Glutamatergic neuron (in vitro differentiated cells): ENCODE measurements at regions not wholly inside any gene's neighbourhood (a gene's known extent, or its start where the extent isn't known, plus 50 kb on each side); places are given as distances from the start of the nearest gene placed in this dataset.

ENCODE experiments used
- DNase-seq: peaks from one replicate; pipeline ENCODE4 v3.0.0; 2022
- H3K27ac Mint-ChIP-seq: one replicate; pipeline ENCODE4 v1.8.0; 2020; ENCODE audit warnings: mild to moderate bottlenecking, mixed read lengths, inconsistent platforms; ENCODE audit not compliant: unreplicated experiment
- H3K27me3 Mint-ChIP-seq: one replicate; pipeline ENCODE4 v1.8.0; 2020; ENCODE audit warnings: mild to moderate bottlenecking, moderate library complexity, mixed read lengths, inconsistent platforms; ENCODE audit not compliant: unreplicated experiment
- H3K36me3 Mint-ChIP-seq: one replicate; pipeline ENCODE4 v1.8.0; 2020; ENCODE audit warnings: mild to moderate bottlenecking, mixed read lengths, inconsistent platforms; ENCODE audit not compliant: unreplicated experiment
- H3K4me1 Mint-ChIP-seq: one replicate; pipeline ENCODE4 v1.8.0; 2020; ENCODE audit warnings: mild to moderate bottlenecking, low read depth, mixed read lengths, inconsistent platforms; ENCODE audit not compliant: unreplicated experiment
- H3K4me3 Mint-ChIP-seq: one replicate; pipeline ENCODE4 v1.8.0; 2020; ENCODE audit warnings: mild to moderate bottlenecking, mixed read lengths, inconsistent platforms; ENCODE audit not compliant: unreplicated experiment
- H3K9me3 Mint-ChIP-seq: one replicate; pipeline ENCODE4 v1.8.0; 2020; ENCODE audit warnings: mild to moderate bottlenecking, moderate library complexity, mixed read lengths, inconsistent platforms; ENCODE audit not compliant: unreplicated experiment
- TF ChIP-seq, protein P1 (sequence below): fragments of 200-600 bp; sonication (generic); IDR thresholded peaks from one replicate; pipeline ENCODE4 v1.5.0; 2021; ENCODE audit not compliant: partially characterized antibody, unreplicated experiment

- H3K27me3 Mint-ChIP-seq: peaks cover 1% of the 10 kb centered on the region
- TF ChIP-seq, protein P1, sequence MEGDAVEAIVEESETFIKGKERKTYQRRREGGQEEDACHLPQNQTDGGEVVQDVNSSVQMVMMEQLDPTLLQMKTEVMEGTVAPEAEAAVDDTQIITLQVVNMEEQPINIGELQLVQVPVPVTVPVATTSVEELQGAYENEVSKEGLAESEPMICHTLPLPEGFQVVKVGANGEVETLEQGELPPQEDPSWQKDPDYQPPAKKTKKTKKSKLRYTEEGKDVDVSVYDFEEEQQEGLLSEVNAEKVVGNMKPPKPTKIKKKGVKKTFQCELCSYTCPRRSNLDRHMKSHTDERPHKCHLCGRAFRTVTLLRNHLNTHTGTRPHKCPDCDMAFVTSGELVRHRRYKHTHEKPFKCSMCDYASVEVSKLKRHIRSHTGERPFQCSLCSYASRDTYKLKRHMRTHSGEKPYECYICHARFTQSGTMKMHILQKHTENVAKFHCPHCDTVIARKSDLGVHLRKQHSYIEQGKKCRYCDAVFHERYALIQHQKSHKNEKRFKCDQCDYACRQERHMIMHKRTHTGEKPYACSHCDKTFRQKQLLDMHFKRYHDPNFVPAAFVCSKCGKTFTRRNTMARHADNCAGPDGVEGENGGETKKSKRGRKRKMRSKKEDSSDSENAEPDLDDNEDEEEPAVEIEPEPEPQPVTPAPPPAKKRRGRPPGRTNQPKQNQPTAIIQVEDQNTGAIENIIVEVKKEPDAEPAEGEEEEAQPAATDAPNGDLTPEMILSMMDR: no peak
- no peak overlapping the region for H3K27ac Mint-ChIP-seq
- H3K9me3 Mint-ChIP-seq: no peaks in the 10 kb centered on the region
- no peak for DNase-seq
- H3K36me3 Mint-ChIP-seq: no peaks in the 10 kb centered on the region
- no peak overlapping the region for H3K4me3 Mint-ChIP-seq
- H3K4me1 Mint-ChIP-seq: no peaks in the 10 kb centered on the region
These were observed 521.8 kb upstream of the CNTN3 start for GRCh38 chr3:75136100-75136897.

DNA sequence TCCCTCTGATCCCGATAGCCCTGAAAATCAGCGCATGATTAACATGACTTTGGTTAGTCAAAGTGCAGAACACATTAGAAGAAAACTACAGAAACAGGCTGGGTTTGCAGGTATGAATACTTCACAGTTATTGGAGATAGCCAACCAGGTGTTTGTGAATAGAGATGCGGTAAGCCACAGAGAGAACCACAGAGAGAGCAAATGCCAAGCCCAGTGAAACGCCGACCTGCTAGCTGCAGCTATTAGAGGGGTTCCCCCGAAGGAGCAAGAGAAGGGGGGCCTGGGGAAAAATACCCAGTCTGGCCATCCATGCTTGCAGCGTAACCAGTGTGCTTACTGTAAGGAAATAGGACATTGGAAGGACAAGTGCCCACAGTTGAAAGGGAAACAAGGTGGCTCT lies 523.9 kb upstream of the CNTN3 start:
- Mint-ChIP-seq H3K27ac (no peak overlapping the region), H3K9me3 (no peaks in the 10 kb centered on the region), H3K4me3 (no peak overlapping the region), H3K27me3 (peaks cover 1% of the 10 kb centered on the region), H3K4me1 (no peaks in the 10 kb centered on the region), H3K36me3 (no peaks in the 10 kb centered on the region)
- TF ChIP-seq, protein P1: no peak
- no peak for DNase-seq

DNA sequence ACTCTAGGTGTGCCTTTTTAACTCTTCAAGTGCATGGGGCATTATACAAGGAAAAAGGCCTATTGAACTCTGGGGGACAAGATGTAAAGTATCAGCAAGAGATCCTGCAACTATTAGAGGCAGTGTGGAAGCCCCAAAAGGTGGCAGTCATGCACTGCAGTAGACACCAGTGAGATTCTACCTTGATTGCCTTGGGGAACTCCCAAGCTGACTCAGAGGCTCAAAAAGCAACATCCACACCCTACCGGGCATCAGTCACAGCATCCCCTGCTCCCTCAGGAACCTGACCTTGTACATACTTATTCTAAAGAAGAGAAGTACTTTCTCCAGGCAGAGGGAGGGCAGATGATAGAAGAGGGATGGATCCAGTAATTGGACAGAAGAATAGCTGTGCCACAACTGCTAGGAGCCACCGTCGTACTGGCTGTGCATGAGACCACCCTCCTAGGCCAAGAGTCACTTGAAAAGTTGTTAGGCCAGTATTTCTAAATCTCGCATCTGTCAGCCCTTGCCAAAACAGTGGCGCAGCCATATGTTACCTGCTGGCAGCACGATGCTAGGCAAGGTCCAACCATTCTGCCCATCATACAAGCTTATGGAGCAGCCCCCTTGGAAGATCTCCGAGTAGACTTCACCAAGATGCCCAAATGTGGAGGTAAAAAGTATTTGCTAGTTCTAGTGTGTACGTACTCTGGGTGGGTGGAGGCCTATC lies 523.1 kb upstream of the FRG2C start:
- Mint-ChIP-seq H3K9me3 (no peaks in the 10 kb centered on the region), H3K27me3 (no peaks in the 10 kb centered on the region), H3K36me3 (no peaks in the 10 kb centered on the region), H3K4me1 (no peaks in the 10 kb centered on the region), H3K27ac (no peak overlapping the region), H3K4me3 (no peak overlapping the region)
- no peak for DNase-seq
- TF ChIP-seq, protein P1: no peak

DNA sequence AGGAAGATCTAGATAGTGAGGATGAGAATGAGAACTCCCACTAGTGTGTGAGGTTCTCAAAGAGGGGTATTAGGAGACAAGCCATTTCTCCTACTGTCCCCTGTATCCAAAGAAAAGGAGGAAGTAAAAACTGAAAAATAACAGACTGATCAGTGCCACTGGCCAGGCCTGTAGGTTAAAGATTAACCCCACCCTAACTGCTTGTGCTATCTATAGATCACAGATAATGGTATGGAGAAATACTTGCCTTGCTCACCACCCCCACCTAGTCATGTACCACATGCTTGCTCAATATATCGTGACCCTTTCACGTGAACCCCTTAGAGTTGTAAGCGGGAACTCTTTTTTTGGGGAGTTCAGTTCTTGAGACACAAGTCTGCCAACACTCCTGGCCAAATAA lies 519.7 kb upstream of the FRG2C start:
- TF ChIP-seq, protein P1: no peak
- no peaks in the 10 kb centered on the region for H3K36me3 Mint-ChIP-seq
- no peak overlapping the region for H3K27ac Mint-ChIP-seq
- H3K4me1 Mint-ChIP-seq: no peaks in the 10 kb centered on the region
- DNase-seq: no peak
- no peak overlapping the region for H3K4me3 Mint-ChIP-seq
- H3K9me3 Mint-ChIP-seq: no peaks in the 10 kb centered on the region
- H3K27me3 Mint-ChIP-seq: peaks cover 2% of the 10 kb centered on the region
